HepG2 (cell line): ENCODE measurements at regions not wholly inside any gene's neighbourhood (a gene's known extent, or its start where the extent isn't known, plus 50 kb on each side); places are given as distances from the start of the nearest gene placed in this dataset.

Experiments
- ATF6 ChIP-seq: sonication (generic); formaldehyde crosslinking; conservative IDR thresholded peaks from 2 replicates; pipeline ENCODE4 v1.4.0; 2020; ENCODE audit warnings: missing genetic modification reagents
- ESRRA ChIP-seq: sonication (generic); formaldehyde crosslinking; IDR thresholded peaks from 2 replicates; pipeline ENCODE4 v1.5.1; 2020; ENCODE audit warnings: mild to moderate bottlenecking, low read depth, missing genetic modification reagents
- ETS1 ChIP-seq: sonication (generic); formaldehyde crosslinking; IDR thresholded peaks from 2 replicates; pipeline ENCODE4 v1.4.0; 2020; ENCODE audit warnings: missing genetic modification reagents
- FOXM1 ChIP-seq: sonication (generic); formaldehyde crosslinking; IDR thresholded peaks from 2 replicates; pipeline ENCODE4 v1.5.0; 2020; ENCODE audit warnings: missing genetic modification reagents
- HDAC6 ChIP-seq: fragments of 200-600 bp; sonication (generic); IDR thresholded peaks from 2 replicates; pipeline ENCODE4 v1.7.0; 2017; ENCODE audit warnings: mild to moderate bottlenecking, antibody characterized with exemption, low read length, low read depth
- RAD21 ChIP-seq: fragments of 450-650 bp; formaldehyde crosslinking; IDR thresholded peaks from 2 replicates; pipeline ENCODE4 v1.5.0; 2020; ENCODE audit warnings: mild to moderate bottlenecking
- ZBTB8A ChIP-seq: sonication (generic); formaldehyde crosslinking; IDR thresholded peaks from 2 replicates; pipeline ENCODE4 v1.4.0; 2020; ENCODE audit warnings: mild to moderate bottlenecking, low read depth, missing genetic modification reagents, borderline replicate concordance
- ZNF780A ChIP-seq: sonication (generic); formaldehyde crosslinking; IDR thresholded peaks from 2 replicates; pipeline ENCODE4 v1.8.0; 2022; ENCODE audit warnings: mild to moderate bottlenecking, missing genetic modification reagents, moderate library complexity

- no peak for TF ChIP-seq ZBTB8A (CRISPR knock-in tag)
- no peak for TF ChIP-seq ZNF780A (CRISPR knock-in tag)
- no peak for TF ChIP-seq HDAC6
- TF ChIP-seq RAD21 (CRISPR knock-in tag), result no peak
- no peak for TF ChIP-seq ESRRA
- TF ChIP-seq ETS1, result no peak
- no peak for TF ChIP-seq ATF6 (CRISPR knock-in tag)
- no peak for TF ChIP-seq FOXM1 (CRISPR knock-in tag)
Observed at GRCh38 chr14:75341620-75342019, 63.0 kb downstream of the FOS start.
